ENCODE measurements at regions not wholly inside any gene's neighbourhood (a gene's known extent, or its start where the extent isn't known, plus 50 kb on each side); places are given as distances from the start of the nearest gene placed in this dataset.

DNA sequence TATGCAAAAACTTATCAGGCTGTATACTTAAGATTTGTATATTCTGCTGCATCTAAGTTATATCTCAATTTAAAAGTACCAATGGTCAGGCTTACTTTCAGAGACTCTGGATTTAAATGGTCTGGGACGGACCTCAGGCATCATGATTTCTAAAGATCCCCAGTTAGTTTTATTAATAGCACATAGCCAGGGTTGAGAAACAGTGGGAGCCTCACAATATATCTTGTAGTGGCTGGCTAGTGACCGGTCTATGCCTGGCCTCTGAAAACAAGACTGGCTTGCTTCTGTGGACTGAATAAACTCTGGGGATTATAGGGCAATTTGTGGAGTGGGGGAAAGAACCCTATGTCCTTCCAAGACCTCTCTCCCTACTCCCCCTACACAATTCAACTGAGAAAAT, 162.5 kb upstream of the SLC1A4 start:
- in situ Hi-C loops (cut with HindIII; ENCODE audit: low pct_unique_long_range_greater_than_20kb, low sequenced_read_pairs) (no loop called here), intact Hi-C loops (cut with micrococcal nuclease; ENCODE audit: unreplicated experiment) (no loop called here)
- DNase-seq (ENCODE audit: low read depth, low spot score) (no peak), ATAC-seq (no peak)
- H3K4me1 ChIP-seq (ENCODE audit: control insufficient read depth, insufficient read depth, low read length), result peaks cover 8% of the 10 kb centered on the region; the same call in 1 of the 2 replicates
- no peak overlapping the region for H3K27ac ChIP-seq (ENCODE audit: low read length)
- TF ChIP-seq, protein P1, sequence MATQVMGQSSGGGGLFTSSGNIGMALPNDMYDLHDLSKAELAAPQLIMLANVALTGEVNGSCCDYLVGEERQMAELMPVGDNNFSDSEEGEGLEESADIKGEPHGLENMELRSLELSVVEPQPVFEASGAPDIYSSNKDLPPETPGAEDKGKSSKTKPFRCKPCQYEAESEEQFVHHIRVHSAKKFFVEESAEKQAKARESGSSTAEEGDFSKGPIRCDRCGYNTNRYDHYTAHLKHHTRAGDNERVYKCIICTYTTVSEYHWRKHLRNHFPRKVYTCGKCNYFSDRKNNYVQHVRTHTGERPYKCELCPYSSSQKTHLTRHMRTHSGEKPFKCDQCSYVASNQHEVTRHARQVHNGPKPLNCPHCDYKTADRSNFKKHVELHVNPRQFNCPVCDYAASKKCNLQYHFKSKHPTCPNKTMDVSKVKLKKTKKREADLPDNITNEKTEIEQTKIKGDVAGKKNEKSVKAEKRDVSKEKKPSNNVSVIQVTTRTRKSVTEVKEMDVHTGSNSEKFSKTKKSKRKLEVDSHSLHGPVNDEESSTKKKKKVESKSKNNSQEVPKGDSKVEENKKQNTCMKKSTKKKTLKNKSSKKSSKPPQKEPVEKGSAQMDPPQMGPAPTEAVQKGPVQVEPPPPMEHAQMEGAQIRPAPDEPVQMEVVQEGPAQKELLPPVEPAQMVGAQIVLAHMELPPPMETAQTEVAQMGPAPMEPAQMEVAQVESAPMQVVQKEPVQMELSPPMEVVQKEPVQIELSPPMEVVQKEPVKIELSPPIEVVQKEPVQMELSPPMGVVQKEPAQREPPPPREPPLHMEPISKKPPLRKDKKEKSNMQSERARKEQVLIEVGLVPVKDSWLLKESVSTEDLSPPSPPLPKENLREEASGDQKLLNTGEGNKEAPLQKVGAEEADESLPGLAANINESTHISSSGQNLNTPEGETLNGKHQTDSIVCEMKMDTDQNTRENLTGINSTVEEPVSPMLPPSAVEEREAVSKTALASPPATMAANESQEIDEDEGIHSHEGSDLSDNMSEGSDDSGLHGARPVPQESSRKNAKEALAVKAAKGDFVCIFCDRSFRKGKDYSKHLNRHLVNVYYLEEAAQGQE (IDR thresholded peaks at IDR 0.05; ENCODE audit: insufficient read depth in 1 of 2, low read depth in 2 of 2, low read length in 1 of 2), result no peak
- TF ChIP-seq SIN3A (IDR thresholded peaks at IDR 0.05; ENCODE audit: borderline replicate concordance, insufficient read depth, low read depth, low read length) (no peak), POLR2AphosphoS5 (IDR thresholded peaks at IDR 0.05; ENCODE audit: low read depth, low read length) (no peak), TCF7L2 (IDR thresholded peaks at IDR 0.05; ENCODE audit: low read depth, low read length) (no peak)
- TF ChIP-seq, protein P2, sequence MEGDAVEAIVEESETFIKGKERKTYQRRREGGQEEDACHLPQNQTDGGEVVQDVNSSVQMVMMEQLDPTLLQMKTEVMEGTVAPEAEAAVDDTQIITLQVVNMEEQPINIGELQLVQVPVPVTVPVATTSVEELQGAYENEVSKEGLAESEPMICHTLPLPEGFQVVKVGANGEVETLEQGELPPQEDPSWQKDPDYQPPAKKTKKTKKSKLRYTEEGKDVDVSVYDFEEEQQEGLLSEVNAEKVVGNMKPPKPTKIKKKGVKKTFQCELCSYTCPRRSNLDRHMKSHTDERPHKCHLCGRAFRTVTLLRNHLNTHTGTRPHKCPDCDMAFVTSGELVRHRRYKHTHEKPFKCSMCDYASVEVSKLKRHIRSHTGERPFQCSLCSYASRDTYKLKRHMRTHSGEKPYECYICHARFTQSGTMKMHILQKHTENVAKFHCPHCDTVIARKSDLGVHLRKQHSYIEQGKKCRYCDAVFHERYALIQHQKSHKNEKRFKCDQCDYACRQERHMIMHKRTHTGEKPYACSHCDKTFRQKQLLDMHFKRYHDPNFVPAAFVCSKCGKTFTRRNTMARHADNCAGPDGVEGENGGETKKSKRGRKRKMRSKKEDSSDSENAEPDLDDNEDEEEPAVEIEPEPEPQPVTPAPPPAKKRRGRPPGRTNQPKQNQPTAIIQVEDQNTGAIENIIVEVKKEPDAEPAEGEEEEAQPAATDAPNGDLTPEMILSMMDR (IDR thresholded peaks at IDR 0.05), result no peak
- H3K27me3 ChIP-seq (ENCODE audit: control insufficient read depth, insufficient read depth, low read length), result no peaks in the 10 kb centered on the region
- CTCF ChIA-PET, result no interaction called here
- no peaks in the 10 kb centered on the region for H3K9me3 ChIP-seq (ENCODE audit: control insufficient read depth, insufficient read depth, low read depth, low read length)
- no peaks in the 10 kb centered on the region for H3K36me3 ChIP-seq (ENCODE audit: control insufficient read depth, insufficient read depth, low read length)
- BruUV-seq (replicated peaks), result no TSS peak
- POLR2A ChIA-PET, result no interaction called here
- H3K4me3 ChIP-seq (ENCODE audit: low read depth in 2 of 2, low read length in 2 of 2), result no peak overlapping the region

DNA sequence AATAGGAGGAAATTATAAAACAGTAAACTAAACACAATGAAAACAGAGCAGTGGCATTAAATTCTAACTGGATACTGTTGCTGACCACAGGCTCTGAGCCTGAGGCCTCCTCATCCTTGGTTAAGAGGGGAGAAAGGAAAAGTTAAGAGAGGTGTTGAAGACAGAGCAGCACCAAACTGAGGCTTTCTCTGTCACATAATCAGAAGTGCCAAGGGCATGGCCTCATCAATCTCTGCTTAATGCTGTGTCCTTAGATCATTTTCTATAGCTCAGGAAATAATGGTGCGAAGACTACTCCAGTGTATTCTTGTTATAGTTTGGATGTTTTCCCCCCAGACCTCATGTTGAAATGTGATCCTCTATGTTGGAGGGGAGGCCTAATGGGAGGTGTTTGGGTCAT, 160.9 kb upstream of the SLC1A4 start:
- no peaks in the 10 kb centered on the region for H3K27me3 ChIP-seq (ENCODE audit: control insufficient read depth, insufficient read depth, low read length)
- no peaks in the 10 kb centered on the region for H3K36me3 ChIP-seq (ENCODE audit: control insufficient read depth, insufficient read depth, low read length)
- H3K4me1 ChIP-seq (ENCODE audit: control insufficient read depth, insufficient read depth, low read length), result peaks cover 13% of the 10 kb centered on the region; the same call in 1 of the 2 replicates
- no TSS peak for BruUV-seq (replicated peaks)
- ChIA-PET CTCF (no interaction called here), POLR2A (no interaction called here)
- H3K27ac ChIP-seq (ENCODE audit: low read length), result no peak overlapping the region
- no peak overlapping the region for H3K4me3 ChIP-seq (ENCODE audit: low read depth in 2 of 2, low read length in 2 of 2)
- TF ChIP-seq, protein P1 (IDR thresholded peaks at IDR 0.05; ENCODE audit: insufficient read depth in 1 of 2, low read depth in 2 of 2, low read length in 1 of 2), result no peak
- TF ChIP-seq POLR2AphosphoS5 (IDR thresholded peaks at IDR 0.05; ENCODE audit: low read depth, low read length), result no peak
- TF ChIP-seq SIN3A (IDR thresholded peaks at IDR 0.05; ENCODE audit: borderline replicate concordance, insufficient read depth, low read depth, low read length), result no peak
- TF ChIP-seq, protein P2 (IDR thresholded peaks at IDR 0.05), result no peak
- TF ChIP-seq TCF7L2 (IDR thresholded peaks at IDR 0.05; ENCODE audit: low read depth, low read length), result no peak
- ATAC-seq (no peak), DNase-seq (ENCODE audit: low read depth, low spot score) (no peak)
- in situ Hi-C loops (cut with HindIII; ENCODE audit: low pct_unique_long_range_greater_than_20kb, low sequenced_read_pairs), result no loop called here
- intact Hi-C loops (cut with micrococcal nuclease; ENCODE audit: unreplicated experiment), result no loop called here
- H3K9me3 ChIP-seq (ENCODE audit: control insufficient read depth, insufficient read depth, low read depth, low read length), result no peaks in the 10 kb centered on the region
